OCI-LY1 (cell line): ENCODE measurements at regions not wholly inside any gene's neighbourhood (a gene's known extent, or its start where the extent isn't known, plus 50 kb on each side); places are given as distances from the start of the nearest gene placed in this dataset.

Experiments
- CTCF ChIP-seq: fragments of 200-600 bp; sonication (generic), shearing (Covaris generic); IDR thresholded peaks from 2 replicates; pipeline ENCODE4 v1.5.1; 2017; ENCODE audit warnings: mild to moderate bottlenecking, antibody characterized with exemption, low read length, moderate library complexity, mixed read lengths
- EZH2 ChIP-seq: fragments of 200-600 bp; sonication (generic), shearing (Covaris generic); IDR thresholded peaks from 2 replicates; pipeline ENCODE4 v1.8.0; 2017; ENCODE audit warnings: borderline replicate concordance, mixed run types, mild to moderate bottlenecking, antibody characterized with exemption, low read length, moderate library complexity, mixed read lengths

- TF ChIP-seq CTCF (no peak), EZH2 (no peak)
These were observed 459.3 kb upstream of the SGO1 start for GRCh38 chr3:20645340-20645739.
